SK-N-SH (cell line): ENCODE measurements at regions not wholly inside any gene's neighbourhood (a gene's known extent, or its start where the extent isn't known, plus 50 kb on each side); places are given as distances from the start of the nearest gene placed in this dataset.

Source experiments
- CTCF ChIA-PET: fragments of 300-600, 350-600 bp; formaldehyde crosslinking; extraction: SDS; loops from one replicate; lab custom pipeline; 2021; lab: Yijun Ruan, JAX
- POLR2A ChIA-PET: fragments of 350-600 bp; sonication (Branson Sonifier 250); formaldehyde crosslinking; extraction: SDS; loops from one replicate; lab custom pipeline; 2020; ENCODE audit warnings: antibody characterized with exemption, inconsistent platforms; lab: Yijun Ruan, JAX
- DNase-seq: peaks from one replicate; pipeline ENCODE4 v3.0.0; 2012
- H2AFZ ChIP-seq: fragments of 200-600 bp; sonication (generic); 2 replicates; pipeline ENCODE4 v1.8.1; 2016; ENCODE audit warnings: antibody characterized with exemption, mild to moderate bottlenecking, low read depth
- H3F3A ChIP-seq: fragments of 200-600 bp; sonication (generic); replicated peaks from 2 replicates; pipeline ENCODE3; 2016; ENCODE audit warnings: antibody characterized with exemption, mild to moderate bottlenecking; ENCODE audit not compliant: insufficient read depth
- H3K27ac ChIP-seq, 2 experiments: fragments of 200-500 bp in 1 of 2; fragments of 200-600 bp in 1 of 2; sonication (Bioruptor generic) in 1 of 2; sonication (generic), shearing (Covaris generic) in 1 of 2; 2 replicates each; pipeline versions ENCODE4 v1.5.1 to v1.6.1; 2014 to 2016; ENCODE audit warnings: low read depth in 2 of 2, inconsistent platforms in 1 of 2, low read length in 1 of 2, mild to moderate bottlenecking in 1 of 2, mixed read lengths in 1 of 2
- H3K27me3 ChIP-seq: fragments of 200-600 bp; sonication (generic), shearing (Covaris generic); 2 replicates; pipeline ENCODE4 v1.6.1; 2016; ENCODE audit warnings: mixed run types; ENCODE audit not compliant: insufficient read depth
- H3K36me3 ChIP-seq, 2 experiments: fragments of 200-500 bp in 1 of 2; fragments of 200-600 bp in 1 of 2; sonication (Bioruptor generic) in 1 of 2; sonication (generic) in 1 of 2; replicated peaks in 1 of 2; 2 replicates each; pipeline versions ENCODE3 to v1.5.1; 2014 to 2016; ENCODE audit warnings: low read length in 1 of 2, mild to moderate bottlenecking in 1 of 2; ENCODE audit not compliant: insufficient read depth in 2 of 2, control insufficient read depth in 1 of 2
- H3K4me1 ChIP-seq, 2 experiments: fragments of 200-500 bp in 1 of 2; fragments of 200-600 bp in 1 of 2; sonication (Bioruptor generic) in 1 of 2; sonication (generic), shearing (Covaris generic) in 1 of 2; 2 replicates each; pipeline versions ENCODE4 v1.5.1 to v1.6.1; 2014 to 2016; ENCODE audit warnings: low read depth in 1 of 2, low read length in 1 of 2, mixed run types in 1 of 2; ENCODE audit not compliant: insufficient read depth in 2 of 2, control insufficient read depth in 1 of 2
- H3K4me2 ChIP-seq: fragments of 200-600 bp; sonication (generic), shearing (Covaris generic); 2 replicates; pipeline ENCODE4 v1.6.1; 2017; ENCODE audit warnings: mixed run types
- H3K4me3 ChIP-seq, 2 experiments: fragments of 200-500 bp in 1 of 2; fragments of 200-600 bp in 1 of 2; sonication (Bioruptor generic) in 1 of 2; sonication (generic), shearing (Covaris generic) in 1 of 2; 2 replicates each; pipeline versions ENCODE4 v1.5.1 to v1.8.1; 2014 to 2016; ENCODE audit warnings: low read depth in 2 of 2, inconsistent platforms in 1 of 2, low read length in 1 of 2, mild to moderate bottlenecking in 1 of 2, mixed read lengths in 1 of 2, moderate library complexity in 1 of 2
- H3K79me2 ChIP-seq: fragments of 200-600 bp; sonication (generic); 2 replicates; pipeline ENCODE4 v1.8.1; 2017; ENCODE audit warnings: mild to moderate bottlenecking; ENCODE audit not compliant: insufficient read depth
- H3K9ac ChIP-seq: fragments of 200-600 bp; sonication (generic); 2 replicates; pipeline ENCODE4 v1.6.1; 2017; ENCODE audit warnings: mixed run types
- H3K9me2 ChIP-seq: fragments of 200-600 bp; sonication (generic); 2 replicates; pipeline ENCODE4 v1.6.1; 2017; ENCODE audit warnings: mixed run types
- H3K9me3 ChIP-seq: fragments of 200-600 bp; sonication (generic); 2 replicates; pipeline ENCODE4 v1.6.1; 2017; ENCODE audit warnings: mixed run types, mild to moderate bottlenecking, moderate library complexity
- H4K20me1 ChIP-seq: fragments of 200-600 bp; sonication (generic); 2 replicates; pipeline ENCODE4 v1.6.1; 2017; ENCODE audit warnings: mild to moderate bottlenecking, mixed run types; ENCODE audit not compliant: insufficient read depth
- EZH2phosphoT487 ChIP-seq: fragments of 200-600 bp; sonication (generic); IDR thresholded peaks from 2 replicates; pipeline ENCODE4 v1.6.1; 2017; ENCODE audit warnings: low read depth, mixed run types, mild to moderate bottlenecking, antibody characterized with exemption, moderate library complexity, borderline replicate concordance
- GATA2 ChIP-seq: sonication (generic); formaldehyde crosslinking; IDR thresholded peaks from 2 replicates; pipeline ENCODE4 v1.5.0; 2020; ENCODE audit warnings: mild to moderate bottlenecking, missing genetic modification reagents
- IRF3 ChIP-seq: fragments of 150-350 bp; IDR thresholded peaks from 2 replicates; pipeline ENCODE4 v1.6.1; 2016; ENCODE audit warnings: mild to moderate bottlenecking, low read depth, low read length
- MEF2A ChIP-seq: IDR thresholded peaks from 2 replicates; pipeline ENCODE4 v1.4.0; 2012; ENCODE audit warnings: low read depth, borderline replicate concordance
- POLR2AphosphoS5 ChIP-seq: IDR thresholded peaks from 2 replicates; pipeline ENCODE4 v1.6.1; 2012; ENCODE audit warnings: low read depth, low read length
- RAD21 ChIP-seq: IDR thresholded peaks from 2 replicates; pipeline ENCODE4 v1.6.1; 2012; ENCODE audit warnings: mild to moderate bottlenecking, low read length
- RCOR1 ChIP-seq: fragments of 150-350 bp; IDR thresholded peaks from 2 replicates; pipeline ENCODE4 v1.6.1; 2017; ENCODE audit warnings: antibody characterized with exemption, low read length
- TAF1 ChIP-seq: IDR thresholded peaks from 2 replicates; pipeline ENCODE4 v1.6.1; 2012; ENCODE audit warnings: low read depth, mild to moderate bottlenecking, low read length, moderate library complexity, borderline replicate concordance
- YY1 ChIP-seq: IDR thresholded peaks from 2 replicates; pipeline ENCODE4 v1.4.0; 2012; ENCODE audit warnings: low read depth, mild to moderate bottlenecking
- WGBS: methylation state at CpG from one replicate; pipeline ENCODE4 v1.1.6; 2017; ENCODE audit warnings: low lambda C conversion rate; 5-methylcytosine and 5-hydroxymethylcytosine counted together
- TF ChIP-seq, protein P1 (sequence below): fragments of 150-350 bp; IDR thresholded peaks from 2 replicates; pipeline ENCODE4 v1.6.1; 2017; ENCODE audit warnings: antibody characterized with exemption, low read length, low read depth, borderline replicate concordance
- TF ChIP-seq, protein P2 (sequence below): IDR thresholded peaks from 2 replicates; pipeline ENCODE4 v1.6.1; 2012; ENCODE audit warnings: mild to moderate bottlenecking, low read depth, low read length, moderate library complexity
- TF ChIP-seq, protein P3 (sequence below): IDR thresholded peaks from 2 replicates; pipeline ENCODE4 v1.4.0; 2012; ENCODE audit warnings: low read depth, borderline replicate concordance

DNA sequence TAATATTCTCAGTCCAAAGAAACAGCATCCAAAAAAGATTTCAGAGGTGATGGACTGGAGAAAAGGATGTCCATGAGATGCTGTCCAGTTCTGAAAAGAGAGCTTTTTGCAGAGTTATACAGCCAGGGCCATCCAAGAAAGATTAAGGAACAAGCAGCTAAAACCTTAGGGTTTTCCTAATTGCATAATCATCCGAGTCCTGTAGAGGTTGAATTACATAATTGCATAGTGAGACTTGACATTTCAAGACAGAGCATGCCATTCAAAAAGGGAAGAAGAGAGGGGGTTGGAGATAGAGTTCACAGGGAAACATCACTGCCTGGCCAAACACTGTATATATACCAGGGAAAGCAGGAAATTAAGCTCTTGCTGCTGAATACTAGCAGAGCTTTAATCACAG, 1729.2 kb upstream of the WWC1 start (continued):
- TF ChIP-seq, protein P1, sequence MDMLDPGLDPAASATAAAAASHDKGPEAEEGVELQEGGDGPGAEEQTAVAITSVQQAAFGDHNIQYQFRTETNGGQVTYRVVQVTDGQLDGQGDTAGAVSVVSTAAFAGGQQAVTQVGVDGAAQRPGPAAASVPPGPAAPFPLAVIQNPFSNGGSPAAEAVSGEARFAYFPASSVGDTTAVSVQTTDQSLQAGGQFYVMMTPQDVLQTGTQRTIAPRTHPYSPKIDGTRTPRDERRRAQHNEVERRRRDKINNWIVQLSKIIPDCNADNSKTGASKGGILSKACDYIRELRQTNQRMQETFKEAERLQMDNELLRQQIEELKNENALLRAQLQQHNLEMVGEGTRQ = no peak
- TF ChIP-seq YY1 = no peak

DNA sequence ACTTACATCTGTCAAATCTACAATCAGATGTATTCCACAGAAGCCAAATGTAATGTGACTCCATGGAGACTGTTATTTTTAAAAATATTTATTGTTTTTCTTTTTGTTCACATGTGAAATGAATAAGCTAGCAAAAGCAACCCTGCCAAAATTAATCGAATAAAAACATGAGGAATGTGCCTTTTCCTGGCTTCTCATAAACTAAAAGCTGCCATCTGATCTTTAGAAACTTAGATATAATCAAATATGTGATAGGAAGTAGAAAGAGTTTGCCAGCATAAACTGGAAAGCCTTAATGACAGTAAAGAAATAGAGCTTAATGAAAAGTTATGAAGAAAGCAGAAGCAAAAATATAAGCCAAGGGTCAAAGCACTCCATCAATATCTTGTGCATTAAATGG, 1724.7 kb upstream of the WWC1 start:
- Histone ChIP-seq H3K27me3 (no peaks in the 10 kb centered on the region), H3K9me3 (0 out of 2 replicates have a peak, but pooled peaks cover 4% of the 10 kb centered on the region), H3K4me3 (no peak overlapping the region), H3K9ac (no peak overlapping the region), H3K4me1 (no peaks in the 10 kb centered on the region), H4K20me1 (no peaks in the 10 kb centered on the region), H3K36me3 (no peaks in the 10 kb centered on the region), H2AFZ (no peak overlapping the region), H3F3A (no peaks in the 10 kb centered on the region), H3K27ac (no peak overlapping the region), H3K4me2 (no peak overlapping the region), H3K79me2 (no peaks in the 10 kb centered on the region), H3K9me2 (no peaks in the 10 kb centered on the region)
- 9% methylated on average over 1 of the region's 1 CpG for WGBS
- no peak for DNase-seq
- no peak for TF ChIP-seq IRF3
- ChIA-PET CTCF (no interaction called here), POLR2A (no interaction called here)

GRCh38 chr5:166570865-166571264, 1720.6 kb upstream of the WWC1 start:
- H3K27me3 ChIP-seq = no peaks in the 10 kb centered on the region
- CTCF ChIA-PET = interaction anchor here (0.9 kb wide), 1 partner anchor 14 kb away, joined by 3 read pairs; no protein-coding TSS in a partner anchor
- H3K4me3 ChIP-seq = no peak overlapping the region
- H3K36me3 ChIP-seq = no peaks in the 10 kb centered on the region
- H3K4me2 ChIP-seq = no peak overlapping the region
- no peaks in the 10 kb centered on the region for H3K9me2 ChIP-seq
- 36% methylated on average over 6 of the region's 6 CpGs for WGBS
- no peak for DNase-seq
- no peaks in the 10 kb centered on the region for H3K4me1 ChIP-seq
- H3K79me2 ChIP-seq = no peaks in the 10 kb centered on the region
- no peaks in the 10 kb centered on the region for H3F3A ChIP-seq
- H3K27ac ChIP-seq = no peak overlapping the region
- no peak overlapping the region for H2AFZ ChIP-seq
- H3K9ac ChIP-seq = no peak overlapping the region
- TF ChIP-seq, protein P1 = no peak
- TF ChIP-seq MEF2A (no peak), TAF1 (no peak), GATA2 (CRISPR knock-in tag) (no peak), RCOR1 (no peak), IRF3 (no peak), EZH2phosphoT487 (no peak), RAD21 (no peak), POLR2AphosphoS5 (no peak)
- TF ChIP-seq, protein P2, sequence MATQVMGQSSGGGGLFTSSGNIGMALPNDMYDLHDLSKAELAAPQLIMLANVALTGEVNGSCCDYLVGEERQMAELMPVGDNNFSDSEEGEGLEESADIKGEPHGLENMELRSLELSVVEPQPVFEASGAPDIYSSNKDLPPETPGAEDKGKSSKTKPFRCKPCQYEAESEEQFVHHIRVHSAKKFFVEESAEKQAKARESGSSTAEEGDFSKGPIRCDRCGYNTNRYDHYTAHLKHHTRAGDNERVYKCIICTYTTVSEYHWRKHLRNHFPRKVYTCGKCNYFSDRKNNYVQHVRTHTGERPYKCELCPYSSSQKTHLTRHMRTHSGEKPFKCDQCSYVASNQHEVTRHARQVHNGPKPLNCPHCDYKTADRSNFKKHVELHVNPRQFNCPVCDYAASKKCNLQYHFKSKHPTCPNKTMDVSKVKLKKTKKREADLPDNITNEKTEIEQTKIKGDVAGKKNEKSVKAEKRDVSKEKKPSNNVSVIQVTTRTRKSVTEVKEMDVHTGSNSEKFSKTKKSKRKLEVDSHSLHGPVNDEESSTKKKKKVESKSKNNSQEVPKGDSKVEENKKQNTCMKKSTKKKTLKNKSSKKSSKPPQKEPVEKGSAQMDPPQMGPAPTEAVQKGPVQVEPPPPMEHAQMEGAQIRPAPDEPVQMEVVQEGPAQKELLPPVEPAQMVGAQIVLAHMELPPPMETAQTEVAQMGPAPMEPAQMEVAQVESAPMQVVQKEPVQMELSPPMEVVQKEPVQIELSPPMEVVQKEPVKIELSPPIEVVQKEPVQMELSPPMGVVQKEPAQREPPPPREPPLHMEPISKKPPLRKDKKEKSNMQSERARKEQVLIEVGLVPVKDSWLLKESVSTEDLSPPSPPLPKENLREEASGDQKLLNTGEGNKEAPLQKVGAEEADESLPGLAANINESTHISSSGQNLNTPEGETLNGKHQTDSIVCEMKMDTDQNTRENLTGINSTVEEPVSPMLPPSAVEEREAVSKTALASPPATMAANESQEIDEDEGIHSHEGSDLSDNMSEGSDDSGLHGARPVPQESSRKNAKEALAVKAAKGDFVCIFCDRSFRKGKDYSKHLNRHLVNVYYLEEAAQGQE = no peak
- TF ChIP-seq, protein P3, sequence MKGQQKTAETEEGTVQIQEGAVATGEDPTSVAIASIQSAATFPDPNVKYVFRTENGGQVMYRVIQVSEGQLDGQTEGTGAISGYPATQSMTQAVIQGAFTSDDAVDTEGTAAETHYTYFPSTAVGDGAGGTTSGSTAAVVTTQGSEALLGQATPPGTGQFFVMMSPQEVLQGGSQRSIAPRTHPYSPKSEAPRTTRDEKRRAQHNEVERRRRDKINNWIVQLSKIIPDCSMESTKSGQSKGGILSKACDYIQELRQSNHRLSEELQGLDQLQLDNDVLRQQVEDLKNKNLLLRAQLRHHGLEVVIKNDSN = no peak
- TF ChIP-seq, all 33 proteins: peak for 0
- POLR2A ChIA-PET = no interaction called here
- Histone ChIP-seq H3K9me3 (0 out of 2 replicates have a peak, but pooled peaks cover 4% of the 10 kb centered on the region), H4K20me1 (no peaks in the 10 kb centered on the region)
